Activated naive CD8-positive, alpha-beta T cell treated with anti-CD3 and anti-CD28 coated beads, Interleukin-2, amount 50 U/mL, for 24 hours (primary cell): ENCODE measurements at regions not wholly inside any gene's neighbourhood (a gene's known extent, or its start where the extent isn't known, plus 50 kb on each side); places are given as distances from the start of the nearest gene placed in this dataset.

ENCODE experiments used
- ATAC-seq: fragments of 150-1000 bp; cut with Tn5 transposase; one replicate; pipeline ENCODE4 v1.10.0; 2021
- DNase-seq: peaks from one replicate; pipeline ENCODE4 v3.0.0; 2021
- H3K27ac Mint-ChIP-seq: one replicate; pipeline ENCODE4 v1.8.0; 2021; ENCODE audit warnings: mild to moderate bottlenecking, mixed read lengths
- H3K27me3 Mint-ChIP-seq: one replicate; pipeline ENCODE4 v1.8.0; 2021; ENCODE audit warnings: mixed read lengths
- H3K36me3 Mint-ChIP-seq: one replicate; pipeline ENCODE4 v1.8.0; 2021; ENCODE audit warnings: low read depth, mixed read lengths
- H3K4me1 Mint-ChIP-seq: one replicate; pipeline ENCODE4 v1.8.0; 2021; ENCODE audit warnings: mixed read lengths
- H3K4me3 Mint-ChIP-seq: one replicate; pipeline ENCODE4 v1.8.0; 2021; ENCODE audit warnings: mild to moderate bottlenecking, moderate library complexity, mixed read lengths
- H3K9me3 Mint-ChIP-seq: one replicate; pipeline ENCODE4 v1.8.0; 2021; ENCODE audit warnings: mixed read lengths

DNA sequence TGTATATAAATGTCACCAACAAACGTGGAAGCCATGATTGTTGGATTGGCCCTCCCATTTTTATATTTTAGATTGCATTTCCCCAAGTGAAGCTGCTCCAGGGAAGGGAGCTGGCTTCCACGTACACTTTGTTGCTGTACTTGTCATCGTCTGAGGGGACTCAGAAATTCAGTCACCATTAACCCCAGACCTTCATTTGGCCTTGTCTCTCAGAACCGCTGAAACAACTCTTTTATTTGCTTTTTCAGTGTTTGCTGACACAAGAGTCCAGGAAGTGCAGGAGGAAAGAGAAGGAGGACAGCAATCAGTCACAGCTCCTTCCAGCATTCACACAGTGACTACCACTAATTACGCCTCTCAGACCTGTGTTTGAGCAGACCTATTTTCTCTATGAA lies 276.5 kb downstream of the TBL1XR1 start:
- no peaks in the 10 kb centered on the region for H3K36me3 Mint-ChIP-seq
- DNase-seq (no peak), ATAC-seq (no peak)
- H3K9me3 Mint-ChIP-seq = no peaks in the 10 kb centered on the region
- peaks cover 2% of the 10 kb centered on the region for H3K27me3 Mint-ChIP-seq
- H3K4me1 Mint-ChIP-seq = no peaks in the 10 kb centered on the region
- H3K4me3 Mint-ChIP-seq = no peak overlapping the region
- no peak overlapping the region for H3K27ac Mint-ChIP-seq

DNA sequence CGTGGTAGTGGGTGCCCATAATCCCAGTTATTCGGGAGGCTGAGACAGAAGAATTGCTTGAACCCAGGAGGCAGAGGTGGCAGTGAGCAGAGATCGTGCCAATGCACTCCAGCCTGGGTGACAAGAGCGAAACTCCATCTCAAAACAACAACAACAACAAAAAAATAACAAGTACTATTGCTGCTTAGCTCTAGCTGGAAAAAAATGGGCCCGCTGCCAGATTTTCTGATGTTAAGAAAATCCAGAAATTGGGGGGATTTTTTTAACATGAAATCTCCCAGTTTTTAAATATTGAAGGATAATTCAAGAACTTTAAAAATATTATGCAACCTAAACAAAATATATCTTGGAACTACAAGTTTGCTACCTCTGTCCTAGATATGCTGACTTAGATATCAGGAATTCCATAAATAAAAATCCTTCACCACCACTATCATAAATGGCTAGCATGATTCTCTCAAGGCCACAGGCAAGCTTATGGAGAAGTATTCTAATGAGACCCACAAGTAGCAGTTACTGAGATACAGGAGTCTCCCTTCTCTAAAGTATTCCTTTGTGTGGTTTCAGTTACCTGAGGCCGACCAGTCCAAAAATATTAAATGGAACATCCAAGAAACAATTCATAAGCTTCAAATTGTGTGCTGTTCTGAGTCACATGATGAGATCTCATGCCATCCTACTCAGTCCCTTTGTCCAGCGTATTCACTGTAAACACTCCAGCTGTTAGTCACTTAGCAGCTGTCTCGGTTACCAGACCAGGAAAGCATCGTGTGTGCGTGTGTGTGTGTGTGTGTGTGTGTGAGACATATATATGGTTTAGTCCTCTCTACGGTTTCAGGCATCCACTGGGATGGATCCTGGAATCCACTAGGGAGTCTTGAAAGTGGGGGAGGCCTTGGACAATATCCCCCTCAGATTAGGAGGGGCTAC lies 277.2 kb downstream of the TBL1XR1 start:
- Mint-ChIP-seq H3K27me3 (peaks cover 2% of the 10 kb centered on the region), H3K4me1 (no peaks in the 10 kb centered on the region), H3K27ac (no peak overlapping the region), H3K9me3 (no peaks in the 10 kb centered on the region), H3K4me3 (no peak overlapping the region), H3K36me3 (no peaks in the 10 kb centered on the region)
- ATAC-seq = no peak
- DNase-seq = no peak

DNA sequence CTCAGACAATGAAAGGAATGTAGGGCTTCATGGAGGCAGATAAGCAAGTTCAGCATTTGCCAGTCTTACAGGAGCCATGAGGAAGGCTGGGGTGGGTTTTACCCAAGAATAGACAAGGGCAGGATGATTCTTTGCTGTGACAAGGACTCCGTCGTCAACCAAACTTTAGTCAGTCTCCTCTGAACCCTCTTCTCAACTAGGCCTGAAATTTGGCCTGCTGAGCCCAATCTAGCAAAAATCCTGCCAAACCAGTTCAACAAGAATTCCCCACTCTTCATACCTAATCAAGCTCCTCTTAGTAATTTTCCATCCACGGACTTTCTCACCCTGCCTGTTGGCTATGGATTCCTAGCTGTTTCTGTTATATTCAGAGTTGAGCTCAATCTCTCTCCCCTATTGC lies 280.5 kb downstream of the TBL1XR1 start:
- no peak overlapping the region for H3K27ac Mint-ChIP-seq
- ATAC-seq (no peak), DNase-seq (no peak)
- H3K4me1 Mint-ChIP-seq = no peaks in the 10 kb centered on the region
- H3K27me3 Mint-ChIP-seq = no peaks in the 10 kb centered on the region
- no peak overlapping the region for H3K4me3 Mint-ChIP-seq
- H3K9me3 Mint-ChIP-seq = no peaks in the 10 kb centered on the region
- H3K36me3 Mint-ChIP-seq = no peaks in the 10 kb centered on the region

DNA sequence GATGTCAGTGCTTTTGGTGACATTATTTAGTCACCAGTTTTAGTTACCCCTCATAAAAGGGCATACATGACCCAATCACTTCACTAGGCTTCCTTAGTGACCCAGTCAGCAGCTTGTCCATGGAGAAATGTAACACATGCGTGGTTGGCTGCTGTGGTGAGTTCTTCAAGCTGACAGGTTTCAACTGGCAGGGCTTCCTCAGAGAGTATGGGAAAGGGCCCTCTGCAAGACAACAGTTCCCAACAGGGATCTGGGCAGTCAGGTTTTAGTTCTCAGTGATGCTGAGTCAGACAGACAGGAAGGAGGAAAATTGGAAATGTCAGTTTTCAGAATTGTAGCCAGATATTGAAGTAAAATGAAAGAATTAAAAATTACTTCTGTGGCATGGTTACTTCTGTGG lies 282.5 kb downstream of the TBL1XR1 start:
- Mint-ChIP-seq H3K9me3 (no peaks in the 10 kb centered on the region), H3K27me3 (no peaks in the 10 kb centered on the region), H3K27ac (no peak overlapping the region), H3K4me3 (no peak overlapping the region), H3K36me3 (no peaks in the 10 kb centered on the region), H3K4me1 (no peaks in the 10 kb centered on the region)
- no peak for DNase-seq
- no peak for ATAC-seq

DNA sequence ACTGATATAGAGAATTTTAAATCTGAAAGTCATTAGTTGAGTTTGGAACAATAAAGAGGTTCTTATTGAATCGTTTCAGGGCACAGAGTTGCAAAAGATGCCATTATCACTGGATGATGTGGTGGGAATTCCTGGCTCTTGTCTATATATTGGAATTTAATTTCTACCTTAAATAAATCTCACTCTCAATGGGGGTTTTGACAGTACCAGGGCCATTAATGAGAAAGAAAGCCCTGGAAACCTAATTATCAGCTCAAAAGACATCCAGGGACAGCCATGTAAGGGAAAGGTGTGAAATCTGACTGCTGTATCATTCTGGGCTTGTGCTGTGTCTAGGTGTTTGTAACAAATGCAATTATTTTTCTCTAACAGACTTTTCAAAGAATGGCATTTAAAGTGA lies 285.7 kb downstream of the TBL1XR1 start:
- Mint-ChIP-seq H3K4me3 (no peak overlapping the region), H3K4me1 (no peaks in the 10 kb centered on the region), H3K27me3 (no peaks in the 10 kb centered on the region), H3K36me3 (no peaks in the 10 kb centered on the region), H3K9me3 (no peaks in the 10 kb centered on the region), H3K27ac (no peak overlapping the region)
- ATAC-seq = no peak
- DNase-seq = no peak

DNA sequence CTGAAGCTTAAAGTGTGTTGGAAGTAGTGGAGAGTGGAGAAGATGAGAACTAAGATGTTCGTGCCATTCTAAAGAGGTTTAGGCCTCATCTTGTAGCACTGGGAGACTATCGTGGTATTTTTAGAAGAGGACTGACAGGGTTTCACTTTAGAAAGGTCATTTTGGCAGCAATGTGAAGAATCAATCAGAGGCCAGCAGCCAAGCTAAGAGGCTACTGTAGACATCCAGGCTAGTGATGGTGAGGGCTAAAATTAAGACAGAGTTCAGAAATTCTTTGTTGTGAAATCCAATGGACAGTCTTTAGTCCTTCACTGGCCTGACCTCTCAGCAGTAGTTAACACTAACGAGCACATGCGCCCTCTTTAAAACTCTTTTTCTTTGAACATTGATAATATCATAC lies 288.2 kb downstream of the TBL1XR1 start:
- H3K36me3 Mint-ChIP-seq = no peaks in the 10 kb centered on the region
- no peaks in the 10 kb centered on the region for H3K4me1 Mint-ChIP-seq
- no peak overlapping the region for H3K4me3 Mint-ChIP-seq
- no peaks in the 10 kb centered on the region for H3K9me3 Mint-ChIP-seq
- DNase-seq (no peak), ATAC-seq (no peak)
- H3K27me3 Mint-ChIP-seq = no peaks in the 10 kb centered on the region
- no peak overlapping the region for H3K27ac Mint-ChIP-seq

DNA sequence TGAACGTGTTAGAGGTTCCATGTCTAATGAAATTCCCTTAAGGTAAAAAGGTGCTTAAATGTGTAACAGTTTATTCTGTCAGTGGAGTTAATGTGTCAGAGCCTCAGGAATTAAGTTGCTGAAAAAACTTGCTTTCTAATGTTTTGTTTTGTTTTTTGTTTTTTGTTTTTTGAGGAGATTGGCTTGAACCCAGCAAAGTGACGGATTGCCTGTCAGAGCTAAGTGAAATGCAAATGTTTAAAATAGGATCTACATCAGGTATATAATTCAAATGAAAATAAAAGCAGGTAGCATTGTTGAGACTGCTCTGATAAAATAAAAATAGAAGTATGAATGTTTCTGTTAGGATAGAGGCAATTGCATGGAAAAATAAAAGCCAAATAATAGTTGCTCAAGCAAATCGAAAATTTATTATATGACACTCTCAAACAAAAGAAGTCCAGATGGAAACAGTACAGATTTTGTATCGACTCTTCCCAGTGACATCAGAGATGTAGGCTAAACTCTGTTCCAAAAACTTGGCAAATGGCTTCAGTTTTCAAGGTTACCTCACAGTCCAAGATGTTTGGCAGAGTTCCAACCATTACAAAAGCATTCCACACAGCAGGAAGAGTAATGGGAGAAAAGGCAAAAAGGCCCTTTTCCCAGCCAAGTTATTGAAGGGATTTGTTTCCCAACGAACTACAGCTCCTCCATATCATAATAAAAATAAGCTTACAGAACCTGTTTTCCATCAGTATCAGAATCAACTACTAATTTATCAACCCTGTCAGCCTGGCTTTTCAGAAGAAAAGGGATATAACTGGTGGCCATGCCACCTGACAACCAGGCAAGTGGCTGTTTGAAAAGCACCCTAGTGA lies 291.0 kb downstream of the TBL1XR1 start:
- ATAC-seq (no peak), DNase-seq (no peak)
- Mint-ChIP-seq H3K4me1 (no peaks in the 10 kb centered on the region), H3K9me3 (no peaks in the 10 kb centered on the region), H3K27ac (no peak overlapping the region), H3K4me3 (no peak overlapping the region), H3K27me3 (peaks cover 2% of the 10 kb centered on the region), H3K36me3 (no peaks in the 10 kb centered on the region)

DNA sequence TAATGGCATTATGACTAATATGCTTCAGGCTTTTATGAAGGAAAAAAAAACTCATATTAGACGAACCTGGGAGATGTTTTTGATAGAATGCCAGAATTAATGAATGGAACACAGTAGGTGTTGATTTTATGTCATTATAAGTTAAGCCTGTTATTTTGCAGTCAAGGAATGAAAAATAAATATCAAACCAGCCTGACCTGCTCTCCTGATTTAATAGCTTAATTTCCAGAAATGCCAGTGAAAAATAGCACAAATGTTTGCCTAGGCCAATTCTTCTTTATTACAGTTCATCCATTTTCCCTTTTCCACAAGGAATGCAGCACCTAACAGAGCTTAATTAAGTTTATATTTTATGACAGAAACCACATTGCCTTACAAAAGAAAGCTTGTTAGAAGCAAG lies 292.0 kb downstream of the TBL1XR1 start:
- Mint-ChIP-seq H3K27ac (no peak overlapping the region), H3K4me1 (no peaks in the 10 kb centered on the region), H3K4me3 (no peak overlapping the region), H3K36me3 (no peaks in the 10 kb centered on the region), H3K27me3 (peaks cover 5% of the 10 kb centered on the region), H3K9me3 (no peaks in the 10 kb centered on the region)
- no peak for ATAC-seq
- DNase-seq = no peak

DNA sequence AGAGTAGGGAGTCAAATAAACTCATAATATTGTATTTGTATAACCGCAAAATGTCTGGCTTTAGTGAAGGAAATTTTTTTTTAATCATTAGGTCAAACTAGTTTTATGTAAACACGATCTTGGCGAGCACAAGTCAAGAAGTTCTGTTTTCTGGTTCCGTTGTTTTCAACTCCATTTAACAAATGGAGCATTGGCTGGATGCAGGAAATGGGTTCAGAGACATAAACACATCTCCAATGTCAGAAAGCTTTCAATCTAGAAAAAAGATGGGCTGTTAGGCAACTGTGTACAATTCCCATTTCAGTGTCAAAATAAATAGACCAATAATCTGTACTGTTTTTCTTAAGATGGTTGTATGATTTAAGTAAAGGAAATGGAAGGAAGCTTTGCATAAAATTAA lies 292.8 kb downstream of the TBL1XR1 start:
- DNase-seq = no peak
- ATAC-seq = no peak
- Mint-ChIP-seq H3K4me3 (no peak overlapping the region), H3K4me1 (no peaks in the 10 kb centered on the region), H3K9me3 (no peaks in the 10 kb centered on the region), H3K36me3 (no peaks in the 10 kb centered on the region), H3K27ac (no peak overlapping the region), H3K27me3 (peaks cover 12% of the 10 kb centered on the region)

DNA sequence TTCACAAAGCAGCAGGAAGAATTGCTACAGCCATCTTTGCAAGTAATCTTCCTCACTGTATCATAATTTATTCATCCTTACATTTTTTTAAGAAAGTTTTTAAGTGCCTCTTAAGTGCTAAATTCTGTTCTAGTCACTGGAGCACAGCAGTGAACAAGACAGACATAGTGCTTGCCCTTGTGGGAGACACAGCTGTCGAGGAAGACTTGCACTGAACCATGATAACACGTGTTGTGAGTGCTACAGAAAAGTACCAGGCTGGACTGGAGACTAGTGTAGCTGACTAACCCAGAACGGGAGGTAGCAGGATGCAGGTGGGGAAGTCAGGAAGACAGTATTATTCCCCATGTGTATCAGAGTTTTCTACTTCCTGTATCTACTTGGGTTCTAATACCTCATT lies 300.6 kb downstream of the TBL1XR1 start:
- Mint-ChIP-seq H3K4me3 (no peak overlapping the region), H3K4me1 (no peaks in the 10 kb centered on the region), H3K27ac (no peak overlapping the region), H3K36me3 (no peaks in the 10 kb centered on the region), H3K27me3 (peaks cover 15% of the 10 kb centered on the region), H3K9me3 (peaks cover 10% of the 10 kb centered on the region)
- DNase-seq = no peak
- no peak for ATAC-seq

DNA sequence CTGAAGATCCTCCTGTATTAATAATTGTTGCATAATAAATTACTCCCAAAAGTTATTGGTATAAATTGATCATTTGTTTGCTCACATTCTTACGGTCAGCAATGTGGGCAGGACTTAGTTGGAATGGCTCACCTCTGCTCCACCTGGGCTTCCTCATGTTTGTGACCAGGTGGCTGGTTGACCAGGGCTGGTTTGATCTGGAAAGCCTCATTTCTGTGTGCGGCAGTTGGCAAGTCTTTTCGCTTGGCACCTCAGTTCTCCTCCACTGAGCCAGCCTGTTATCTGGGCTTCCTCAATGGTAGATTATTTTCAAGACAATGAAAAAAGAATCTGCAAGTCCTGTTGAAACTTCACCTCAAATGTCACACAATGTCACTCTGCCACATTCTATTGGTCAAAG lies 301.1 kb downstream of the TBL1XR1 start:
- Mint-ChIP-seq H3K27me3 (peaks cover 15% of the 10 kb centered on the region), H3K9me3 (peaks cover 10% of the 10 kb centered on the region), H3K4me1 (no peaks in the 10 kb centered on the region), H3K36me3 (no peaks in the 10 kb centered on the region), H3K27ac (no peak overlapping the region), H3K4me3 (no peak overlapping the region)
- ATAC-seq (no peak), DNase-seq (no peak)

DNA sequence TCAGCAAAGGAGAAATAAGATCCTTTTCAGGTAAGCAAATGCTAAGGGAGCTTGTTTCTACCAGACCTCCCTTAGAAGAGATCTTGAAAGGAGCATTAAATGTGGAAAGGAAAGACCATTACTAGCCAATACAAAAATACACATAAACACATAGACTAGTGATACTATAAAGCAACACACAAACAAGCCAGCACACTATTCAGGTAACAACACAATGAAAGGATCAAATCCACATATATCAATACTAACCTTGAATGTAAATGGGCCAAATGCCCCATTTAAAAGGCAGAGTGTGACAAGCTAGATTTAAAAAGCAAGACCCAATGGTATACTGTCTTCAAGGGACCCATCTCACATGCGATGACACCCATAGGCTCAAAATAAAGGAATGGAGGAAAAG lies 317.6 kb downstream of the TBL1XR1 start:
- DNase-seq = no peak
- no peak for ATAC-seq
- Mint-ChIP-seq H3K27me3 (peaks cover 11% of the 10 kb centered on the region), H3K27ac (no peak overlapping the region), H3K4me3 (no peak overlapping the region), H3K36me3 (no peaks in the 10 kb centered on the region), H3K9me3 (no peaks in the 10 kb centered on the region), H3K4me1 (no peaks in the 10 kb centered on the region)

DNA sequence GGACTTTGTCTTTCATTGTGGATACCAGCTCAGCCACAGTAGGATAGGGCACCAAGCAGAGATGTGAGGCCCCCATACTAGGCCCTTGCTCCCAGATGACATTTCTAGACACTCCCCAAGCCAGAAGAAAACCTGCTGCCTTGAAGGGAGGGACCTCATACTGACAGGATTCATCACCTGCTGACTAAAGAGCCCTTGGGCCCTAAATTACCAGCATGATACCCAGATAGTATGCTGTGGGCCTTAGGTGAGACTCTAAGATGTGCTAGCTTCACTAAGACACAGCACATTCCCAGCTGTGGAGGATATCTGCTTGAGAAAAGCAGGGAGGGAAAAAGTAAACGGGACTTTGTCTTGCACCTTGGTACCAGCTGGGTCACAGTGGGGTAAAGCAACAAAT lies 324.0 kb downstream of the TBL1XR1 start:
- H3K36me3 Mint-ChIP-seq = no peaks in the 10 kb centered on the region

DNA sequence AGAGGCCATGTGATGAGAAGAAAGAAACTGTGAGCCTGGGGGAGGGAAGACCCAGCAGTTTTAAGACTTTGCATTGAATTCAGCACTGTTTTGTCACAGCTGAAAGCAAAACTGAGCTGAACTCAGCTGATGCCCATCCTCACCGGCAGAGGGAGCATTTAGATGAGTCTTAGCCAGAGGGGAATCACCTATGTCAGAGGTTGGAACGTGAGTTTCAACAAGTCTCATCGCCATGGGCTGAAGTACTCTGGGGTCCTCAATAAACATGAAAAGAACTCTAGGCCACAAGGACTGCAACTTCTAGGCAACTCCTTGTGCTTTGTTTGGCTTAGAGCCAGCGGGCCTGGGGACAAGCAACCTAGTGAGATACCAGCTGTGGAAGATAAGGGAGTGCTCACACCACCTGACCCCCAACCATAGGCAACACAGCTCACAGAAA lies 324.5 kb downstream of the TBL1XR1 start:
- DNase-seq = peak; percentile 52
- Mint-ChIP-seq H3K4me1 (peaks cover 4% of the 10 kb centered on the region), H3K36me3 (no peaks in the 10 kb centered on the region), H3K27me3 (peaks cover 2% of the 10 kb centered on the region), H3K4me3 (no peak overlapping the region), H3K27ac (peak overlapping the region; percentile 54), H3K9me3 (peaks cover 3% of the 10 kb centered on the region)
- ATAC-seq = peak; percentile 74

More for the DNA sequence above, 324.0 kb downstream of the TBL1XR1 start:
- Mint-ChIP-seq H3K4me1 (peaks cover 4% of the 10 kb centered on the region), H3K9me3 (peaks cover 3% of the 10 kb centered on the region), H3K27me3 (peaks cover 2% of the 10 kb centered on the region), H3K4me3 (no peak overlapping the region), H3K27ac (peak overlapping the region; percentile 54)
- no peak for DNase-seq
- ATAC-seq = no peak

DNA sequence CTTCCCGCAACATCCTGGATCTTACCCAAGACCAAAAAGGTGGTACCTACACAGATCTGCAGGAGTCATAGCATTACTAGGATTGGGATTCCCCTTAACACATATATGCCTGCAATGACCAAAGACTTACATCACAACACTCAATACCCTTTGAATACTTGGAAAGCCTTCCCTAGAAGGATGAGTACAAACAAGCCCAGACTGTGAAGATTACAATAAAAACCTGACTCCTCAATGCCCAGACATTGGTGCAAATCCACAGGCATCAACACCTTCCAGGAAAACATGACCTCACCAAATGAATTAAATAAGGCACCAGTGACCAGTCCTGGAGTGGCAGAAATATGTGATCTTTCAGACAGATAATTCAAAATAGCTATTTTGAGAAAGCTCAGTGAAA lies 326.8 kb downstream of the TBL1XR1 start:
- ATAC-seq (no peak), DNase-seq (no peak)
- H3K36me3 Mint-ChIP-seq = no peaks in the 10 kb centered on the region
- H3K27ac Mint-ChIP-seq = no peak overlapping the region
- peaks cover 4% of the 10 kb centered on the region for H3K4me1 Mint-ChIP-seq
- no peaks in the 10 kb centered on the region for H3K27me3 Mint-ChIP-seq
- peaks cover 3% of the 10 kb centered on the region for H3K9me3 Mint-ChIP-seq
- no peak overlapping the region for H3K4me3 Mint-ChIP-seq
